IPS-11a (cell line): ENCODE measurements at regions not wholly inside any gene's neighbourhood (a gene's known extent, or its start where the extent isn't known, plus 50 kb on each side); places are given as distances from the start of the nearest gene placed in this dataset.
"Not testable (repeated sequence)": the region's sequence is repeated elsewhere in the genome, so short reads cannot be mapped to it uniquely, and the experiment has no call there.

ENCODE experiments used
- H3K4me3 ChIP-seq: one replicate; pipeline ENCODE4 v1.5.1; 2013; ENCODE audit warnings: low read depth, low read length, control low read depth

DNA sequence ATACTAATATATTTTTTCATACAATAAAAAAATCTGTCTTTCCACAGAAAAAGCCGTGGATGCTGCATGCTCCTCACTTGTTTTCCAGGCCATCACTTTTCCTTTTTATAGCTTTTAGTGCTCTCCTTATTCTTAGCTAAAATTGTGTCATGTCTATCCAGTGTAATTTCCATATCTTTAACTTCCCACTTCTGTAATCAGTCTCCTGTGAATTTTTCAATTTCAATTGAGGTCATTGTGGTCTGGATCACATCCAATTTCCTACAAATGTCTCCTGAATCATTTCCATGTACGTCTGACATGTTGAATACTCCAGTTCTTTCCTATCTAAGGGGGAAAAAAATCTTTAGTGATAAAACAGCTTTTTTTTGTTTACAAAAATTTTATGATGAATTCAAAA lies 838.2 kb upstream of the B3GALT2 start:
- no peak overlapping the region for H3K4me3 ChIP-seq

DNA sequence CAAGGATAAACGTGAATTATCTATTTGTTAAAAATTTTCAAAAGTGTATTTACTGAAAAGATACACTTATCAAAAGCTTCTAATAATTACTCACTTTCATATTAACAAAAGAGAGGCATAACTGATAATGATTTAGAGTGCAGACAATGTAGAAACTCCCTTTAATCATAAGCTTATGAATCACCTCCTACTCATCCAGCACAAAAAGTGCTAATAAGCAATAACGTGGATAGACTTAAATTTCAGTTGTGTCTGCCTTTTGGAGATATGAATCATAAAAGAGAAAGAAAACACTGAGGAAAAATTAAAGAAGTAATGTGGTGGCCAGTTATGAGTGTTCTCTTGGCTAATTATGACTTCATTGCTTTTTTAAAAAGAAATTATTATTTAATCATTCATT lies 827.6 kb upstream of the B3GALT2 start:
- H3K4me3 ChIP-seq, result no peak overlapping the region

DNA sequence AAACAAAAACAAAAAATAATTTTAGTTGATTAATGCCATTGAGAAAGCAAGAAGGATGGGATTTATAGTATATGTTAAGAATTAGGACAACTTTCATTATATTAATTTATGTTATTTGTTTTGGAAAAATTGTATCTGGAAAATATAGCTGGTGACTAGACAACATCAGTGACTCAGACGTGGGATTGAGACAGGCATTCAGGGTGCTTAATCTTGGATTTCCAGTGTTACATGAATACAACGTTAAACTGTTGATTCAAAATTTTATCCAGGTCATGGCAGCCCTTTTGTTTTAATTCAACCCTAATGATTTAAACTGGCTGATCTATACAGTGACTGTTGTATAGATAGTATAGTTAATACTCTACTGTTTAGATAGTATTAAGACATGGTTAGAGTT lies 827.1 kb upstream of the B3GALT2 start:
- no peak overlapping the region for H3K4me3 ChIP-seq

DNA sequence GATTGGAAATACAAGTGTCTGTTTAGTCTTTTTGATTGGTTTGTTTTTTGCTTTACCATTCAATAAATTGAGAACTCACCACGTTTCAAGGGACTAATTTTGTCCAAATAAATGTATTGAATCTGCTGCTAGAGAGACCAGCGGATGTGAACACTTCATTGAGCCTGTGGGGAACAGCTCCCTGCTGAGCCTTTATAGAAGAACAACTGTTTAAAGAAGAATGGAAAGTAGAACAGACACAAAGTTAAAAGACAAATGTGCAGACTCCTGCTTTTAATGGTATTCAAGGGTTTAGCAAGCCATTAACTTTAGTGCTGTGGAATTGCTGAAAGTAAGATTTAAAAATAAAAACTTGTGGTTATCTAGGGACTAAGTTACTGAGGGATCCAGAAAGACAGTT lies 817.7 kb upstream of the B3GALT2 start:
- no peak overlapping the region for H3K4me3 ChIP-seq

DNA sequence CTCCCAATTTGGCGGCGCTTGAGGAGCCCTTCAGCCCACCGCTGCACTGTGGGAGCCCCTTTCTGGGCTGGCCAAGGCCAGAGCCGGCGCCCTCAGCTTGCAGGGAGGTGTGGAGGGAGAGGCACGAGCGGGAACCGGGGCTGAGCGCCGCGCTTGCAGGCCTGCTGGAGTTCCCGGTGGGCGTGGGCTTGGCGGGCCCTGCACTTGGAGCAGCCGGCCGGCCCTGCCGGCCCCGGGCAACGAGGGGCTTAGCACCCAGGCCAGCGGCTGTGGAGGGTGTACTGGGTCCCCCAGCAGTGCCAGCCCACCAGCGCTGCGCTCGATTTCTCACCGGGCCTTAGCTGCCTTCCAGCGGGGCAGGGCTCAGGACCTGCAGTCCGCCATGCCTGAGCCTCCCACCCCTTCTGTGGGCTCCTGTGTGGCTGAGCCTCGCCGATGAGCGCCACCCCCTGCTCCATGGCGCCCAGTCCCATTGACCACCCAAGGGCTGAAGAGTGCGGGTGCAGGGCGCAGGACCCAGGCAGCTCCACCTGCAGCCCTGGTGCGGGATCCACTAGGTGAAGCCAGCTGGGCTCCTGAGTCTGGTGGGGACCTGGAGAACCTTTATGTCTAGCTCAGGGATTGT lies 815.4 kb upstream of the B3GALT2 start:
- not testable (repeated sequence) for H3K4me3 ChIP-seq

DNA sequence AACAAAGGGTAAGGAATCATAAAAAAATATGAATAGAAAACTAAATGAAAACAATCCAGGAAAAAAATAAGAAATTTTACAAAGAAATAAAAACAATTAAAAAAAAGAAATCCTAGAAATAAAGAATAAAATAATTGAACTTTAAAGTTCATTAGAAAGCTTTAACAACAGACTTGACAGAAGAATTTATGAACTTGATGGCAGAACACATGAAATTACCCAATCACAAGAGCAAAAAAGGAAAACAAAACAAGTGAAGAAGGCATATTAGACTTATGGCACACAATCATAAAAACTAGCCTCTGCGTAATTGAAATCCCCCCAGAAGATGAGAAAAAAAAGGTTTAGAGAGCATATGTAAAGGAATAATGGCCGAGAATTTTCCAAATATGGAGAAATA lies 802.5 kb upstream of the B3GALT2 start:
- H3K4me3 ChIP-seq, result no peak overlapping the region

DNA sequence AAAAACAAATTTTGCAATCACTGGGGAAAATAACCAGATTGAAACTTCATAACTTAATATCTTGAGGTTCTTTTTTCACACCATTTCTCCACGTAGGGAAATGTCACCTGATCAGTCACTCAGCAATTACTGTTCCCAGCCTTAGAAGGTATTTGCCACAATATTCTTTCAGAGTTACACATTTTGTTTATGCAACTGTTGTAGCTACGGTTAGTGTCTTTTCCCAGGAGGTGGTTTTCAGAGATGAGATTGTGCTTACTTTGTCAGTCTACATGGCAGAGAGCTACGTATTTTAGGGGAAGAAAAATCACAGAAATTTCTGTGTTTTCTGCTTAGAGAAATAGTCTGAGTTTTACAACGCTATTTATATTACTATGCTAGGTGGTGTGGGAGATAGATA lies 792.8 kb upstream of the B3GALT2 start:
- H3K4me3 ChIP-seq, result no peak overlapping the region

DNA sequence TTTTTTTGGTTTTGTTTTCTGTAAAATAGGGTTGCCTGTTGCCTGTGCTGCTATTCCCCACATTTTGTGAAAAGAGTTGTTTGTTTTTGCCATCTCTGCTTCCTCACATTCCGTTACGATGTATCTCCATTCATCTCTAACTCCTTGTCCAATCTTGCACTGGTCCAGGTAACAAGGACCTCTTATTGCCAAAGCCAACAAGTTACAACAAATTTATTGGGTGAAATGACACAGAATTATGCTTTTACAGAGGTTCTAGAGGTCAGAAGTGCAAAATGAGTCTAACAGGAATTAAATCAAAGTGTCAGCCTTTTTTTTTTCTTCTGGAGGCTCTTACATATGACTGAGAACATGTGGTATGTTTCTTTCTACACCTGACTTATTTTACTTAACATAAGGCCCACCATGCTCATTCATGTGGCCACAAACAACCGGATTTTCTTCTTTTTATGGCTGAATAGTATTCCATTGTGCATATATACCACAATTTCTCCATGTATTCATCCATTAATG lies 787.9 kb upstream of the B3GALT2 start:
- no peak overlapping the region for H3K4me3 ChIP-seq

DNA sequence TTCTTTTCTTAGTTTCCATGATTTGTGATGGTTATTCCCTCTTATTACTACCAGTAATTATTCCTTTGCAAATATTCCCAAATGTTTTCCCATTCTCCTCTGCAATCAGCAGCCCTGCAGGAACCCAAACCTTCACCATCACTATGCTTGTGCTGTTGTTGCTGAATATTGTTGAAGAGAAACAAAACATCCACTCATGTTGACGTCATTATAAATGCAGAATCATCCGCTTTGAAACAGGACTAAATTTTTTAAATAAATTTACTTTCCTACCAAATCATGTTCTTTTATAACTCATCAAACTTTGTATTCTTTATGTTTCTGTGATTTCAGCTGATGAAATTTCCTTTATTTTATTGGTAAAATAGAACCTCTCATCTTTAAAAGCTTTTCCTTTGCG lies 787.0 kb upstream of the B3GALT2 start:
- no peak overlapping the region for H3K4me3 ChIP-seq

DNA sequence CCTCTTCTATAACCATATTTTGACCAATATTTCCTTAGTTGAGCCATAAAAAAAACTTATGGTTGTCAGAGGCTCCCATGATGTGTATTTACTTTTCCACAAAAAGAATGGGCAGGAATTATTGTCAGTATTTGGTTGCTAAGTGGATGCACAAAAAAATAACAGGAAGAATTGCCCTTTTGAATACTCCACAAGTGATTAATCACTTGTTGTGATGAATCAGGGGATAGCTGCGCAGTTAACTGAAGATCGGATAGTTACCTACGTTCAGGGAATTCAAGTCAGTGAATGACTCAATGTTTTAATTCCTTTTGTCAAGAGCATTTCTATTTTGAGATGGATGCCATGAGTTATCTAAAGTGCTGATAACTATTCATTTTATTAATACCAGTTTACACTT lies 785.2 kb upstream of the B3GALT2 start:
- no peak overlapping the region for H3K4me3 ChIP-seq

DNA sequence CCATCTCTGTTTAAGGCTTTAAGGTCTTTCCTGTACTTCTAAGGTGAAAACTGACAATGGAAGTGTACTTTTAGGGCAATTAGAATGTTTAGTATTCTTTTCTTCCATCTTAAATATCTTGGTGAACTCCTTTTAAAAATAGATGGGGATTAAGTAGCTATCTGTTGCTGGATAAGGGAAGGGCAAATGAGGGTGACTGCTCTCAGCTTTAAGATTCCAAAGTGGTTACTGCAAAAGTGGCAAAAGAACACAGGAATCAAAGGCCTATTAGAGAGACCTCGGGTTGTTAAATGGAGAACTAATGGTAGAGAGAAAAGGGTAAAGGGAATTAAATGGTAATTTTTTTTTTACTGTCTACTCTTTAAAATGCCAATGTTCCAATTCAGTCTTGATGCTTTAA lies 774.1 kb upstream of the B3GALT2 start:
- H3K4me3 ChIP-seq, result no peak overlapping the region

DNA sequence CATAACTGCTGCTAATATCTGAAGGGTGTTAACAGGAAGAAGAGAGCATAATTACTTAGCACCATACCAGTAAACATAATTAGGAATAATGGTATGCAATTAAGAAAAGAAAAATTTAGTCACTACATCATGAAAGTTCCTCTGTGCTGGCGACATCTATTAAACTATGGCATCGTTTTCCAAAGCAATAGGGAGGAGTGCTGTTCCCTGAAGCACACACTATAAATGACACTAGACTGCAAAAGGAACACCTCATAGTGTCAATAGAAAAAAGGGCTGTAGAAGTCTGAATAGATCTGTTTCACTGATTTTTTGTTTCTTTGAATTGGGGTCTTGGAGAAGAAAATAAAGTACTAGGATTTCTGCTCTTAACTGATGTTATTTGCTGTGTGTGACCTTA lies 773.6 kb upstream of the B3GALT2 start:
- no peak overlapping the region for H3K4me3 ChIP-seq

DNA sequence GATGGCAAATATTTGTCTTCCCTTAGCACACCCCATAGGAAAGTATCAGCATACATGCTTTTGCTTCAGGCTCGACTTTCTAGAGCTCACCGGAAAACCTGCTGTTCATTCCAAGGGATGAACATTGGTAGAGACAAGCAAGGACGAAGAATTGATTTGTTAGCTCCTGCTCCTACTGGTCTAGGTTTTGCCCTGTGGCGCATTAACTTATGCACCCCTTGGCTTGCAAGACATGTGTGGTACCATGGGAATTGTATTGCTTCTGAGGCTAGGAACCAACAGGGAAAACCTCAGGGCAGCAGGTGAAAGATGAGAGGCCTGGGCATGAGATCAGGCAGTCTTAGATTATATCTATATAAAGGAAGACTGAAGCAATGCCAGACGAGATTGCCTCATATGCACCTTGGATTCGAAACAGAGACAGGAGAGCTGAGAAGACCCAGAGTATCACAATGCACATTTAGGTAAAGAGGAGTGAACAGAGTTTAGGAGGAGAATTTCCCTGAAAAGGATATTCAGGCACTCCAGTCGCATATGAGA lies 771.2 kb upstream of the B3GALT2 start:
- no peak overlapping the region for H3K4me3 ChIP-seq

DNA sequence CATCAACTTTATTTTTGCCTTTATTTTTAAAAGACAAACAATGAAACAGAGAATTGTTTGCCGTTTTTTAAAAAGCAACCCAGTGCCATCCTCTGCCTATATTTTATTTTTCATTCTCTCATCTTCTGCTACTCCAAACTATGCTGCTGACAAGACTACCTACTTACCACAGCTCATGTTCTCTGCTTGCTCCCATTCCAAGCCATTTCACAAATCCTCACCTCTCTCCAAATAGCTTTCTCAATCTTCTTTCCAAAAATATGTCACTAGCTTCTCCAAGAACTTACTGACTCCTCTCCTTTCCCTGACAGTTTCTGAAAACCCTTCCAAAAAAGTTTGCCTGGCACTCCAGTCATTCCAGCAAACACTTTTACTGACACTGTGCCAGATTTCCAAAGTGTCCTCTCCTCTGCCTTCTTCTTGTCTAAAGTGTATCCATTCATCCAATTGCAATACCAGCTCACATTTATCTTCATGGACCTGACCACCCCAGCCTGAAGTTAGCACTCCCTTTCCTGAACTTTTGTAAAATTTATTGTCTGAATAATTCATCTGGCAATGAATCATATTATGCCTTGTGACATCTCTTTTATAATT lies 766.5 kb upstream of the B3GALT2 start:
- no peak overlapping the region for H3K4me3 ChIP-seq

DNA sequence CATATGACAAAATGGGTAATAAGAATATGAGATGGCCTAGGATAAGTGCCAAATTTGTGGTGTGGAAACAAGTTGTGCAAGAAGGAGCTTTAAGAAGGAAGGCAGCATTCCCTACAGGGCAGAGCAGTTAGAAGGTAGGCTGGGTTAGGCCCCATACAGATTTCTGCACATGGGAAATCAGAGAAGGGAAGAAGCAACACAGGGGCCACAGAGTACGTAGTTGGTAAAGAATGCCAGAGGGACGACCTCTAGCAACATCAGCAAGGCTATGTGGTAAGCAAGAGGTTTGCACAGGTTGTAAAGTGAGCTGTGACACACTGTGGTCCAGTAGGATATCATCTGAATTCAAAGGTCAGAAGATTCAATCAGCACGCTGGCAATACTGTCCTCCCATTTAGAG lies 765.6 kb upstream of the B3GALT2 start:
- H3K4me3 ChIP-seq, result no peak overlapping the region

DNA sequence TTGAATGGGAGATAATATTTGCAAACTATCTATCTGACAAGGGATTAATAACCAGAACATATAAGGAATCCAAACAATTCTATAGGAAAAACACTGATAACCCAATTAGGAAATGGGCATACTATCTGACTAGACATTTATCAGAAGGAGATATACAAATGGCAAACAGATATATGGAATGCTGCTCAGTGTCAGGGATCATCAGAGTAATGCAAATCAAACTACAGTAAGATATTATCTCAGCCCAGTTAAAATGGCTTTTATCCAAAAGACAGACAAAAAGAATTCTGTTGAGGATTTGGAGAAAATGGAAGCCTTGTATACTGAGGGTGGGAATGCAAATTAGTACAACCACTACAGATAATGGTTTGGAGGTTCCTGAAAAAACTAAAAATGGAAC lies 758.0 kb upstream of the B3GALT2 start:
- no peak overlapping the region for H3K4me3 ChIP-seq

DNA sequence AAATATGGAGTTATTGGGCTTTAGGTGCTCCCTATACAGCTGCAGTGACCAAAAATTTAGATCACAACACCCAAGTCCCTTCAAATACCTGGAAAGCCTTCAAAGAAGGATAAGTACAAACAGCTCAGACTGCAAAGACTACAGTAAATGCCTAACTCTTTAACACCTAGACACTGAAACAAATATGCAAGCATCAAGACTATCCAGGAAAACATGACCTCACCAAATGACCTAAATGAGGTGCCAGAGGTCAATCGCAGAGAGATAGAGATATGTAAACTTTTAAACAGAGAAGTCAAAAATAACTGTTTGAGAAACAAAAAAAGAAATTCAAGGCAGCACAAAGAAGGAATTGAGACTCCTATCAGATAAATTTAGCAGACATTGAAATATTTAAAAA lies 753.8 kb upstream of the B3GALT2 start:
- H3K4me3 ChIP-seq, result no peak overlapping the region

DNA sequence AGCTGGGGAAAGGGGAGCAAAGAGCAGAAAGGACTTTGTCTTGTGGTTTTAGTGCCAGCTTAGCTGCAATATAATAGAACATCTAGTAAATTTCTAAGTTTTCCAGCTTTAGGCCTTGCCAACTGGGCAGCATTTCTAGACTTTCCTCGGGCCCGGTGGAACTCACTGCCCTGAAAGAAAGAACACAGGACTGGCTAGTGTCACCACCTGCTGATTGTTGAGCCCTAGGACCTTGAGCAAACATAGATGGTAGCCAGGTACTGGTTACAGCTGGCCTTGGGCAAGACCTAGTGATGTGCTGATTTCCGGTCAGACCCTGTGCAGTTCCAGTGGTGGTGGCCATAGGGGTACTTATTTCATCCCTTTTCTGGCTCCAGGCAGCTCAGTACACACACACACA lies 753.2 kb upstream of the B3GALT2 start:
- no peak overlapping the region for H3K4me3 ChIP-seq

DNA sequence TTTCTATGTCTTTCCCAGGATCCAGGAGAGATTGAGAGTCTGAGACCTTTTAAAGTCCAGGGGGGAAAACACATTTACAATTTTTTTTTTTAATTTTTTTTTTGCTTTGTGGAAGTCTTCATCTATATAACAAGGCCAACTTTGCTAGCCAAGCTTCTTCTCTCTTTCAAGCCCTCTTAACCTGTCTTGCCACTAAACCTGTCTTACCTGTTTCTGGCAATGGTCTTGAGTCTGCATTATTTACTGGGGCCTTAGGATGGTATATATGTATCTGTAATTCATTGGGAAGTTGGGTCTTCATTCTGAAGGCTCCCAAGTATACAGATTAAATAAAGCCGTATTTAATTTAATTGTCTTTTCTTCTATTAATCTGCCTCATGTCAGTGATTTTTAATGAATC lies 750.9 kb upstream of the B3GALT2 start:
- H3K4me3 ChIP-seq, result no peak overlapping the region

DNA sequence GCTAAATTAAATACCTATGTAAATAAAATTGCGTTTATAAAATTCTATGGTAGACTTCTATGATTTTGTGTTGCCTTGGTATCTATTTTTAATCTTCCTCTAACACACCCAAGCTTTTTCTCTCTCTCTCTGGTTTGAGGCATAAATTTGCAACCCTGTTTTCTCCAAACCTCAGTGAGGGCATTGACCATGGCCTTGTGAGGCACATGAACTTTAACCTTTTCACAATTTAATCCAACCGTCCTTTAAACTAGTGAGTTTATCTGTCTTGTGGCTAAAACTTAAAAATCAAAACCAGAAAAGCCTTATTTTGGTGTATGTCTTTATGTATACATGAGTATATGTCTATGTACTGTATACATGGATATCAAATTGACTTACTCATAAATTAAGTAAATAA lies 746.6 kb upstream of the B3GALT2 start:
- no peak overlapping the region for H3K4me3 ChIP-seq

DNA sequence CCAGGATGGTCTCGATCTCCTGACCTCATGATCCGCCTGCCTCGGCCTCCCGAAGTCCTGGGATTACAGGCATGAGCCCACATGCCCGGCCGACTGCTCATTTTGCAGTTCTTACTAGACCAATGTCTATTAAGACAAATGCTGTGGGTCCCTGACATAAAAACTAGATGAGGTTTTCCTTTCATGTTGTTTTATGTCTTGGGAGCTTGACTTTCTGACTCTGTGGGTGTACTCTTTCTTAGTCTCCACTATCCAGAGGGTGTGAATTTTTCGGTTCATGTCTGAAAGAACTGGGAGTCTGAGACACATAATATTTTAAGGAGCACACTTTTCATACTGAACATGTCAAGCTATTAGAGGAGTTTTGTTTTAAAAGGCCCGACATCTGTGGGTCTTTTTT lies 744.9 kb upstream of the B3GALT2 start:
- H3K4me3 ChIP-seq, result no peak overlapping the region

DNA sequence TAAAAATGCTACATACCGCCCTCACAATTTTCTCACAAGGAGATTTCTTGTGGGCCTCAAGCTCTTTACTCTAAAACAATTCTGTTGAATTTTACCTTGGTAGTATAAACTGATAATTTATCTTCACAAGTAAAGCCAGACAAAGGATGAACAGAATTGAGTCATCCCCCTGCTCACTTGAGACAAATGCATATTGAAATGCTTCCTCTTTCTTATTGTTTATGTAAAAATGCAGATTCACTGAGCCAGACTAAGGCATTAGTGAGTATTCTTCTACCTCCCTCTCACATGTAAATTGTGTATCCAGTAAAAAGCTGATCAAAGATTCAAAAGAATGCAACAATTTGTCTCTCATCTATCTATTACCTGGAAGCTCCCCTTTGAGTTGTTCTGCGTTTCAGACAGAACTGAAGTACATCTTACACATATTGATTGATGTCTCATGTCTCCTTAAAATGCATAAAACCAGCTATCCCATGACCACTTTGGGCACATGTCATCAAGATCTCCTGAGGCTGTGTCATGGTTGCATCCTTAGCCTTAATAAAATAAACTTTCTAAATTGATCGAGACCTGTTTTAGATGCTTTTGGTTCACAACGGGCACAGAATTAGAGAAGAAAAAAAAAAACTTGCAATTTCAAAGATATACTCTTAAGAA lies 743.1 kb upstream of the B3GALT2 start:
- H3K4me3 ChIP-seq, result no peak overlapping the region
